ENCODE measurements at regions not wholly inside any gene's neighbourhood (a gene's known extent, or its start where the extent isn't known, plus 50 kb on each side); places are given as distances from the start of the nearest gene placed in this dataset.

DNA sequence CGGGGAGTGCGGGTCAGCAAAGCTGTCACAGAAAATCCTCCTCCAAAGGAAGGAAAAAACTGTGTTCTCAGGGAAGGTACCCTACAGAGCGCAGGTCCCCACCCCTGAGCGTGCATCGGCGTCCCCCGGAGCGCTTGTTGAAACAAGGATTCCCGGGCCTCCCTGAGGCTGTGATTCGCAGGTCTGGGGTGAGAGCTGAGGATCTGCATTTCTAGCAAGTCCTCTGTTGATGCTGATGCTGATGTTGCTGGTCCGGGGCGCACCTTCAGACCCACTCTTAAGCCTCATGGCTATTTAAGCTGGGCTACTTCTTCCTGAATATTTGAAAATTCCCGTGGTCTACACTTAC, 226.2 kb upstream of the IGF1R start:
- TF ChIP-seq, protein P1, sequence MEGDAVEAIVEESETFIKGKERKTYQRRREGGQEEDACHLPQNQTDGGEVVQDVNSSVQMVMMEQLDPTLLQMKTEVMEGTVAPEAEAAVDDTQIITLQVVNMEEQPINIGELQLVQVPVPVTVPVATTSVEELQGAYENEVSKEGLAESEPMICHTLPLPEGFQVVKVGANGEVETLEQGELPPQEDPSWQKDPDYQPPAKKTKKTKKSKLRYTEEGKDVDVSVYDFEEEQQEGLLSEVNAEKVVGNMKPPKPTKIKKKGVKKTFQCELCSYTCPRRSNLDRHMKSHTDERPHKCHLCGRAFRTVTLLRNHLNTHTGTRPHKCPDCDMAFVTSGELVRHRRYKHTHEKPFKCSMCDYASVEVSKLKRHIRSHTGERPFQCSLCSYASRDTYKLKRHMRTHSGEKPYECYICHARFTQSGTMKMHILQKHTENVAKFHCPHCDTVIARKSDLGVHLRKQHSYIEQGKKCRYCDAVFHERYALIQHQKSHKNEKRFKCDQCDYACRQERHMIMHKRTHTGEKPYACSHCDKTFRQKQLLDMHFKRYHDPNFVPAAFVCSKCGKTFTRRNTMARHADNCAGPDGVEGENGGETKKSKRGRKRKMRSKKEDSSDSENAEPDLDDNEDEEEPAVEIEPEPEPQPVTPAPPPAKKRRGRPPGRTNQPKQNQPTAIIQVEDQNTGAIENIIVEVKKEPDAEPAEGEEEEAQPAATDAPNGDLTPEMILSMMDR (IDR thresholded peaks at IDR 0.05): no peak
- TF ChIP-seq POLR2AphosphoS5 (IDR thresholded peaks at IDR 0.05): no peak
- TF ChIP-seq POLR2A (IDR thresholded peaks at IDR 0.05): no peak
